LNCaP clone FGC (cell line): ENCODE measurements at regions not wholly inside any gene's neighbourhood (a gene's known extent, or its start where the extent isn't known, plus 50 kb on each side); places are given as distances from the start of the nearest gene placed in this dataset.

Source experiments
- DNase-seq: peaks from one replicate; pipeline ENCODE4 v3.0.0-alpha.2; 2011; ENCODE audit warnings: low read depth
- H3K4me3 ChIP-seq: 2 replicates; pipeline ENCODE4 v1.5.1; 2011; ENCODE audit warnings: mild to moderate bottlenecking, low read depth, low read length, control low read depth
- TF ChIP-seq, protein P1 (sequence below): IDR thresholded peaks from 2 replicates; pipeline ENCODE4 v1.5.1; 2012; ENCODE audit warnings: mild to moderate bottlenecking; ENCODE audit not compliant: control insufficient read depth, insufficient read depth; ENCODE audit errors: extremely low read depth

DNA sequence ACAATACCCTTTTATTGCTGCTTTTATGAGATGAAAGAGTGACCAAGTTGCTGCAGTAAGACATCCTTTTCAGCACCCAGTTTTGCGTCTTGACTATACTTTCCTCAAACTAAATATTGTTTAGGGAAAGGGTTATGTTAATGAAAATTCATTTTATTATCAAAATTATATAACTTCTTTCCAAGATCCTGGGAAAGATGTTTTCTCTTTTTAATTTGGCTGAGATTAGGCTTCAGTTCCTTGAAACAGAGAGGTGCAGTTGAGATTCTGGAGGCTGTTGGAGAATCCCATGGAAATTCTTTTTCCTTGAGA is 91.6 kb upstream of the KCNA3 start:
- no peak for DNase-seq
- H3K4me3 ChIP-seq, result no peak overlapping the region
- TF ChIP-seq, protein P1, sequence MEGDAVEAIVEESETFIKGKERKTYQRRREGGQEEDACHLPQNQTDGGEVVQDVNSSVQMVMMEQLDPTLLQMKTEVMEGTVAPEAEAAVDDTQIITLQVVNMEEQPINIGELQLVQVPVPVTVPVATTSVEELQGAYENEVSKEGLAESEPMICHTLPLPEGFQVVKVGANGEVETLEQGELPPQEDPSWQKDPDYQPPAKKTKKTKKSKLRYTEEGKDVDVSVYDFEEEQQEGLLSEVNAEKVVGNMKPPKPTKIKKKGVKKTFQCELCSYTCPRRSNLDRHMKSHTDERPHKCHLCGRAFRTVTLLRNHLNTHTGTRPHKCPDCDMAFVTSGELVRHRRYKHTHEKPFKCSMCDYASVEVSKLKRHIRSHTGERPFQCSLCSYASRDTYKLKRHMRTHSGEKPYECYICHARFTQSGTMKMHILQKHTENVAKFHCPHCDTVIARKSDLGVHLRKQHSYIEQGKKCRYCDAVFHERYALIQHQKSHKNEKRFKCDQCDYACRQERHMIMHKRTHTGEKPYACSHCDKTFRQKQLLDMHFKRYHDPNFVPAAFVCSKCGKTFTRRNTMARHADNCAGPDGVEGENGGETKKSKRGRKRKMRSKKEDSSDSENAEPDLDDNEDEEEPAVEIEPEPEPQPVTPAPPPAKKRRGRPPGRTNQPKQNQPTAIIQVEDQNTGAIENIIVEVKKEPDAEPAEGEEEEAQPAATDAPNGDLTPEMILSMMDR, result no peak

DNA sequence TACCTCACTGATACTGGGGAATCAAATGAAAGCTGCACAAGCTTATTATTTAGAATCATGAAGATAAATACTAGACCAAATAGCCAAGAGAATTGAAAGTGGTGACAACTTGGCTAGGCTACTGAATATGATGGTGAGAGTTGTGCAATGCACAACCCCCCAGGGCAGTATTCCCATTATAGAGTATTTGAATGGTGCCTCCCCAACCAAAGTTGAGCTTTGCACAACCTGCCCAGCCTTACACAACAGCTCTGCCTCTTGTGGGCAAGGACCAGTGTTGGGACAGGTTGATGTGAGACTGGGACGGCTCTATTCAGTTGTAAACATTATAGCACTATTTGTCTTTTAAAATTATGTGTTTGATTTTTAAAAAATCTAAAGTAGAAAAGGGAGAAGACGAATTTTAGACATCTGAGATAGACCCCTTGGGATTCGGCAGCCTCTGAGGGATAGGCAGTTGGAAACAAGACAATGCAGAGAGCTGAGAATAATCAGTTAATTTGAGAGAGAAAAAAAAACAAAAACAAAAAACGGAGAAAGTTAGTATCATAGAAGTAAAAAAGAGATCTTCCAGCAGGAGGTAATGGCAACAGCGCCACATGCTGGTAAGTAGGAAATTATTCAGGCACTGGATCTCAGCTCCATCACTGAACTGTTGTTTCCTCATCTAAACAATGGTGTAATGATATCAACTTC is 91.0 kb upstream of the KCNA3 start:
- TF ChIP-seq, protein P1, result peak; percentile 94
- DNase-seq, result peak; percentile 13
- no peak overlapping the region for H3K4me3 ChIP-seq

DNA sequence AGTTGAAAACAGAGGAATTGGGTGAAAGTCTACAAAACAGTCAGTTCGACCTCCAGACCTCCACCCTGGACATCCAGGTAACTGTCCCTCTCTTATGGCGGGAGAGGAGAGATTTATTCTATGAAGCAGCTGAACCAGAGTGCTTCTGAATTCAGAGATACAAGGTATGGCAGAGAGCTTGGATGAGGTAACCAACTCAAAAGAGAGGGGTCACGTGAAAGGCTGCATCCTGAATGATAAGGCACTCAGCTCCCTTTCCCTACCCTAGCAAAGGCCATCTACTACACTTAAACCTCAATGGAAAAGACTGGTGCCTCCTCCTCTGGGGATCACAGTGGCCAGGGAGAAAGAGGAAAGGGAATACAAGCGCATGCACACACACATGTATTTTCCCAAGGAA is 88.4 kb upstream of the KCNA3 start:
- no peak for DNase-seq
- TF ChIP-seq, protein P1, result no peak
- no peak overlapping the region for H3K4me3 ChIP-seq

DNA sequence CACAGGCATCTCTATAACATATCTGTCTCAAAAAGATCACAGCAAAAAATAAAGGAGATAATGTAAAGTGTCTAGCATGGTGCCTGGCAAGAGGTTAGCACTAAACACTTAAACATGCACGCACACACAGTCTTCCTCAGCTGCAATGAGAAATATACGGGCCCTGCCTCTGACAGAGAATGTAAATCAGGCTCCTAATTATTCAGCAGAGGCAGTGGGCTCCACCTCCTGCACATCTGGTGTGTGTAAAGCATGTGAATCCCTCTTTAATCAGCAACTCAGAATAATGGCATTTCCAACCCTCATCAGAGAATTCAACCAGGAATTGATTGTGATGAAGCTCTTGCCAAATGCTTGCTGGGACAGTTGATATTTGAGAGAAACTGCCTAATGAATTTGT is 85.6 kb upstream of the KCNA3 start:
- TF ChIP-seq, protein P1, result no peak
- no peak overlapping the region for H3K4me3 ChIP-seq
- no peak for DNase-seq

DNA sequence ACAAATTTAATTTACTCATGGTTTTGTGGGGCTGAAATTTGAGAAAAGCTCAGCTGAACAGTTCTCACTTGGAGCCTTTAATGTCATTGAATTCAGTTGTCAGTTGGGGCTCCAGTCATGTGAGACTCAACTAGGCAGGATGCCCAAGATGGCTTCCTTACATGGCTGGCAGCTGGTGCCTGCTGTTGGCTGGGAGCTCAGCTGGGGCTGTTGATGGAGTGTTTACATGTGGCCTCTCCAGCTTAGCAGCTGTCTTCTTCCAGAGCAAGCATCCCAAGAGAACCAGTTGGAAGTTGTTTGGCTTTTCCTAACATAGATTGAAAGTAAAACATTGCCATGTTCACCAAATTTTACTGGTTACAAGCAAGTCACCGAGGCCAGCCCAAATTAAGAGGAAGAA is 81.8 kb upstream of the KCNA3 start:
- DNase-seq, result no peak

DNA sequence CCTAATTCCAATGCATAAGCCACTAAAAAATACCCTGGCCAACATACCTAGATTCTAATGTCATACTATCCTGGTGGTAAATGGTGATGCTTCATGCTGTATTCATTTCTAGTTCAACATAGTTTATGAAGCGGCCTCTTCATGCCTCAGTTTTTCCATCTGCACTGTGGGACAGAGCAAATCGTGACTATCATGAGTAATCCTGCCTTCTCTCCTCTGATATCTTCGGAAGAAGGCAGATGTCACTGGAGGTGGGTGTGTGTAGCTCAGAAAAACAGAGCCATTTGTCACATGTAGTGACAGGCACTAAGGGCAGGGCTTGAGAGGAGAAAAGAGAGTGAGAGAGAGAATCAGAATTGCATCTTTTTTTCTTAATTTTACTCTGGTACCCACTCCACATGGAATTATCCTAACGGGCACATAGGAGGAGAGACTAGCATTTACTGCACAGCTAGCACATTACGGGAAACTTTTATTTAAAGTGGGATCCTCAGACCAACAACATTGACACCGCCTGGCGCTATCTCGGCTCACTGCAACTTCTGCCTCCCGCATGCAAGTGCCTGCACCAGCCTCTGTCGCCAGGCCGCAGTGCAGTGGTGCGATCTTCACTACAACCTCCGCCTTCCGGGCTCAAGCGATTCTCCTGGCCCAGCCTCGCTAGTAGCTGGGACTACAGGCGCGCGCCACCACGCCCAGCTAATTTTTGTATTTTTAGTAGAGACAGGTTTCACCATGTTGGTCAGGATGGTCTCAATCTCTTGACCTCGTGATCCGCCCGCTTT is 78.4 kb upstream of the KCNA3 start:
- no peak for DNase-seq
- TF ChIP-seq, protein P1, result no peak
- no peak overlapping the region for H3K4me3 ChIP-seq

More for the DNA sequence above, 81.8 kb upstream of the KCNA3 start:
- H3K4me3 ChIP-seq, result no peak overlapping the region
- TF ChIP-seq, protein P1, result no peak
